SKM-1 treated with dmso at 0.1 percent for 144 hours (cell line): ENCODE measurements at regions not wholly inside any gene's neighbourhood (a gene's known extent, or its start where the extent isn't known, plus 50 kb on each side); places are given as distances from the start of the nearest gene placed in this dataset.

Source experiments
- DNase-seq: peaks from one replicate; lab custom pipeline; 2025; ENCODE audit not compliant: unreplicated experiment; lab: John Stamatoyannopoulos, UW

- no peak for DNase-seq
Observed at GRCh38 chr1:63169057-63169456, 153.3 kb upstream of the FOXD3 start.

- no peak for DNase-seq
Observed at GRCh38 chr1:63173161-63173560, 149.2 kb upstream of the FOXD3 start.

DNA sequence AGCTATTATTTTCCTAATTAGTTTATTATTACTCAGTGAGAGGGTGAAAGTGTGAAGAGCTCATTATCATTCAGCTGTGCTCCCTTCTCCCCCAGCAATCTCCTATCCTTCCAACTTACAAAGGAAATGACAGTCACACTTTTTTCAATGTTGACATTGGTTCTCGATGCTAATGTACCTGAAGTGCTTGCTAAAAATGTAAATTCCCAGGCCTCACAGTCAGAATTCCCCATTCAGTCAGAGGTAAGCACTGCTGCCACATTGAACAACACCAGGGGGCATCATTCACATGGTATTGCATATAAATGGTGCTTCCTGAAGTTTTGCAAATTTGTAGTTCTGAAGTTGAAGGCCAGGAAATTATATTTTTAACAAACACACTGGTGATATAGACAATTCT is 132.7 kb upstream of the FOXD3 start:
- no peak for DNase-seq

GRCh38 chr1:63190171-63190570 is 132.2 kb upstream of the FOXD3 start:
- no peak for DNase-seq

GRCh38 chr1:63198871-63199394 is 123.4 kb upstream of the FOXD3 start:
- DNase-seq = no peak

DNA sequence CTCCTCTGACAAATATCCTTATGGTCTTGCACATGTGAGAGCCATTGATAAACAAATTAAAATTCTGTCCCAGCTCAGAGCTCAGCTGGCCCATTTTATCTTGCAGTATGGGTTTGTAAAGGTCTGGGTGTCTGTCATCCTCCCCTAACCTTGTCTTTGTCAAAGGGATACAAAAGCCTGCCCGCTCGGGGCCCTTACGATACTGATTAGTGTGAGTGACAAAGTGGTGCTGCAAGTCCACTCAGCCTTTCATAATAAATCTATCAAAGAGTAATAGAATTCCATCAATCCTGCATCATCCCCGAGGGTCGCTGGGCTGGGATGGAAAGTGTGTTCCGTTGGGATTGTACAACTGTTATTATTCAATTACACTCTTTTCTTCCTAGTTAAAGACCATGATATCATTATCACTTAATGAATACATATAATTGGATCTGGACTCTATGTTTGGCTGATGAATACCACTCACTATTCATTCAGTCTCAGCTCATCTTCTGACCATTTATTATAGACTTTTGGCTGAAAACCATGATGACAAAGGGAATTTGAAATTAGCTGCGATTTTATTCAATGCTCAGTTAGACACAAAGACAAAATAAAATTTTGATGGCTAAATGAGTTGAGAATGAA is 122.5 kb upstream of the FOXD3 start:
- DNase-seq = no peak

- DNase-seq = no peak
Observed at GRCh38 chr1:63200676-63201075, 121.7 kb upstream of the FOXD3 start.

DNA sequence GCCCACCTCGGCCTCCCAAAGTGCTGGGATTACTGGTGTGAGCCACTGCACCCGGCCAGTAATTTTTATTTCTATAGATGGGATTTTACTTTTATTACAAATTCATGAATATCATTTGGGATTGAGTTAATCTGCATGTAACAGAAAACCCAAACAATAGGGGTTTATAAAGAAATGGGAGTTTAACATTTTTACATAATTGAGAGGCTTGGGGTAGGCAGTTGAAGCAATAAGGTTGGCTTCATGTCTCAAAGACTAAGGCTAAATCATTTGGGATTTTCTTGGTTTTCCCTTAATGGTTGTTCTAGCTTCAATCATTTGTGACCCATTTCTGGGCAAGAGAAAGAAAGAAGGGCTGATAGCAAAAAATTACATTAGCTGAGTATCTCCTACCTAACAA is 118.7 kb upstream of the FOXD3 start:
- DNase-seq = no peak

DNA sequence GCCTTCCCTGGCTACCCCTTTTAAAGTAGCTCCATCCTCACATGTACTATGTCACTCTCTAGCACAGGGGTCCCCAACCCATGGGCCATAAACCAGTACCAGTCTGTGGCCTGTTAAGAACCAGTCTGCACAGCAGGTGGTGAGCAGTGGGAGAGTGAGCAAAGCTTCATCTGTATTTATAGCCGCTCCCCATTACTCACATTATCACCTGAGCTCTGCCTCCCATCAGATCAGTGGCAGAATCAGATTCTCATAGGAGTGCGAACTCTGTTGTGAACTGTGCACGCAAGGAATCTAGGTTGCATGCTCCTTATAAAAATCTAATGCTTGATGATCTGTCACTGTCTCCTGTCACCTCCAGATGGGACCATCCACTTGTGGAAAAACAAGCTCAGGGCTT is 116.6 kb upstream of the FOXD3 start:
- DNase-seq = no peak

- no peak for DNase-seq
Observed at GRCh38 chr1:63214553-63214952, 107.8 kb upstream of the FOXD3 start.

DNA sequence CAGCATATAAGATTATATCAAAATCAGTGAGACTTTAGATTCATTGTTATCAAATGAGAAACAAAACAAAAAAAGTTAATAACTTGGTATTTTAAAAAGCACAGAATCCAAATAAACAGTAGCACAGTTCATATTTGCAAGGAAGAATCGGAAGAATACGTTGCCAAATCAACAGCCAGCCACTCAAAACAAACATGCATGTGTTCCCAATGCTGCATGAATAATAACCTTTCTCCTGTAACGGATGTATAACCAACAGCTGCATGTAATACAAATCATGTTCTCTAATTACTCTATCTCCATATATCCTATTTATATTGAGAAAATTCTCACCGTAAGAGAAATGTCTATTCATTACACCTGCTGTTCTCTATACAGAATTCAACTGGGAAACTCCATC is 98.9 kb upstream of the FOXD3 start:
- no peak for DNase-seq

DNA sequence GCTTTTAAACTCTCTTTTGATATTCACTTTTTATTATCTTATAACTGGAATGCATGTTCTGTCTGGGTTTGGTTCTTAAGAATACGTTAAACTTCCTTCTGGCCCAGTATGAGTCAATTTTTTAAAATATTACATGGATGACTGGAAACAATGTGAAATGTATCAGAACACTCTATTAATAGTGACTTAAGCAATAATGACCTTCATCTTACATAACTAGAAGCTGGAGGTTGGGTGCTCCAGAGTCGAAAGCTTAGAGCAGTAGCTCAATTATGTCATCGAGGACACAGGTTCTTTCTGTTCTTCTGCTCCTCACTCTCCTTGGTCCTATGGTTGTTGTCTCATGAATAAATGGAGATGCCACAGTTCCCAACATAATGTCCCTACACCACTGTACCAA is 91.6 kb upstream of the FOXD3 start:
- DNase-seq = peak; percentile 3

- no peak for DNase-seq
Observed at GRCh38 chr1:63238721-63239120, 83.6 kb upstream of the FOXD3 start.

- no peak for DNase-seq
Observed at GRCh38 chr1:63245186-63245585, 77.2 kb upstream of the FOXD3 start.

DNA sequence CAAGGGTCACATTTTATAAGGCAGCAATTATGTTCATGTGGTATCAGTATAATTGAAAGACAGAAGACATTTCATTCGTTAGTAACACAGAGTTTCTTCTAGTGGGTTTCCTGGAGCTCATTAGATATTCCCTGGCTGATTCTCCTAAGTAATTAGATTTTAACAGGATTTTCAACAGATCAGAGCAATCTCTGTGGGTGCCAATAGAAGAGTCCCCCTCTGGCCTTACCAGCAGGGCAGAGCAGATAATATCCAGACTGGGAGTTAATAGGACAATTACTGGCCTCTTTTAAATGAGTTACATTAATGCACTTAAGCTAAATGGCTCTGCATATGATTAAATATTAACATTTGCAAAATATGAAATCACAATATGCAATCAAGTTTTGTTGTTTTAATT is 74.2 kb upstream of the FOXD3 start:
- no peak for DNase-seq

- DNase-seq = peak; percentile 15
Observed at GRCh38 chr1:63255153-63255552, 67.2 kb upstream of the FOXD3 start.

GRCh38 chr1:63261736-63262458 is 60.5 kb upstream of the FOXD3 start:
- DNase-seq = peak; percentile 58

DNA sequence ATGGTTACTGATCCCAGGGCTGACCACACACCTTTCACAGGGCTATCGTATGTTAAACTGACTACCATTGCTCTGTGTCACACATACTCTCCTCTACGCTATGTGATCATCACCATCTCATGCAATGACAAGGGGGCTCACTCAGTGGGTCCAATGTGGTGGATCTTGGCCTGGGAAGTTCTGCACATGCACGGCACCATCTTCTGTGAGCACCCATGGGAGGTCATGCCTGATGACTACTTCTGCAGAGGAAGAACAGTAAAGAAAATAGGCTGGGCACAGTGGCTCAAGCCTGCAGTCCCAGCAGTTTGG is 60.0 kb upstream of the FOXD3 start:
- no peak for DNase-seq

- no peak for DNase-seq
Observed at GRCh38 chr1:63264161-63264560, 58.2 kb upstream of the FOXD3 start.

DNA sequence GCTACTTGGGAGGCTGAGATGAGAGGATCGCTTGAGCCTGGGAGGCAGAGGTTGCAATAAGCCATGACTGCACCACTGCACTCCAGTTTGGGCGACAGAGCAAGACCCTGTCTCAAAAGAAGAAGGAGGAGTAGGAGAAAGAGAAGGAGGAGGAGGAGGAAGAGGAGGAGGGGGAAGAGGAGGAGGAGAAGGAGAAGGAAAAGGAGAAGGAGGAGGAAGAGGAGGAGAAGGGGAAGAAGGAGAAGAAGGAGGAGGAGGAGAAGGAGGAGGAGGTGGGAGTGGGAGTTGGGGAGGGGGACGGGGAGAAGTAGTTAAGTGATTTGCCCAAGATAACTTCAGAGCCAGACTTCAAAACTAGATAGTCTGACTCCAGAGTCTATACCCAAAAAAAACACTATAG is 55.5 kb upstream of the FOXD3 start:
- DNase-seq = no peak

DNA sequence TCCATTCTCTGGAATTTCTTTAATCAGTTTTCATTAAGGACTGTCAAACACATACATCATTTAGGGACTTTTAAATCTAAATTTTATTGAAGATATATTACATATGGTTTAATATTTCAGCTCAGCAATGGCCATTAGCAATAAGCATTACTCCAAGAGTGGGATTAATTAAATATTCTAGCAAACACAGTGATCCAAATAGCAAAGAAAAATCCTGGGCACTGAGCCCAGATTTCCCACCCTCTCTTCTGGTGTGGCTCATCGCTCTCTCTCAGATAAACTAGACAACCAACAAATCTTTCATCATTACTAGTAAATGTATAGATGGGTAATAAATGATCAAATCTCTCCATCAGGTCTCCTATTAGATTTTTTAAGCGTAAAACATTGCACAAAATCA is 53.5 kb upstream of the FOXD3 start:
- no peak for DNase-seq

- DNase-seq = no peak
Observed at GRCh38 chr1:63269571-63269970, 52.8 kb upstream of the FOXD3 start.
